ENCODE measurements at regions not wholly inside any gene's neighbourhood (a gene's known extent, or its start where the extent isn't known, plus 50 kb on each side); places are given as distances from the start of the nearest gene placed in this dataset.

DNA sequence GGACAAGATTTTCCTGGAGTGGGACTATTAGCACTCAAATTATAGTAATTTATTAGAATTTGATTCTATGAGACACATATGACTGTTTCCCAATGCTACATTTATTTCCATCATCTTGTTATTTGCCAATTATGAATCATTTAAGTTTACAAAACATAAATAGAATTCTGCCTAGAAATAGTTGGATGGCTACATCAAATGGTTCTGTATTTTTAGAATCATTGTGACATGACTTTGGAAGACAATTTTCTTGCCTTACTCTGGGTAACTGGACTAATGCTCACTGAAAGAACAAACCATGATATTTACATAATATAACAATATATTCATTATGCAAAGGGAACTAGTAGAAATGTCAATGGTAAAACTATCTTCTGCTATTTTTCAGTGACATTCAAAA is 173.5 kb downstream of the ZIC1 start:
- H3K4me3 ChIP-seq, result no peak overlapping the region
- no peaks in the 10 kb centered on the region for H3K9me3 ChIP-seq
- H3K4me1 ChIP-seq, result no peaks in the 10 kb centered on the region
- TF ChIP-seq CTCF (IDR thresholded peaks at IDR 0.05), result no peak
- no peaks in the 10 kb centered on the region for H3K27me3 ChIP-seq
- intact Hi-C loops (cut with DNase I), result no loop called here
- no peak overlapping the region for H3K27ac ChIP-seq
- no peak for DNase-seq (ENCODE audit: low spot score in 2 of 2)
- H3K36me3 ChIP-seq, result no peaks in the 10 kb centered on the region

DNA sequence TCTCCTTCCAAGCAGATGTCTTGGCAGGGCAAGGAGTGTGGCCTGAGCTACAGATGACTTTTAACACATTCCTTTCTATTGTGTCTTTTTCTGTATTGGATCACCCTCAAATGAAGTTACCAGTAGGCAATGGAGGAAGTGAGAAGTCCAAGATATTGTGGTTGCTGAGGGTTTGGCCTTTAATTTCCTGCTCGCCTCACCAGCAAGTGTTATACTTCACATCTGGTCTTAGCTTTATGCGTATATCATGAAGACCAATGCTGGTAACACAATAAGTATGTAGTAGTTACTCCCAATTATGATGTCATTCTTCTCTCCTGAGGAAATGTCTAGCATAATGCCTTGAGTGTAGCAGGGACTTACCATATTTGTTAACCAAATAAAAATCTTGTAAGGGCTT is 179.9 kb downstream of the ZIC1 start:
- Histone ChIP-seq H3K36me3 (no peaks in the 10 kb centered on the region), H3K9me3 (no peaks in the 10 kb centered on the region), H3K27ac (no peak overlapping the region), H3K4me1 (no peaks in the 10 kb centered on the region), H3K27me3 (no peaks in the 10 kb centered on the region), H3K4me3 (no peak overlapping the region)
- TF ChIP-seq CTCF (IDR thresholded peaks at IDR 0.05), result no peak
- intact Hi-C loops (cut with DNase I), result no loop called here
- DNase-seq (ENCODE audit: low spot score in 2 of 2), result no peak

GRCh38 chr3:147604136-147604535 is 195.0 kb downstream of the ZIC1 start:
- Histone ChIP-seq H3K4me1 (no peaks in the 10 kb centered on the region), H3K9me3 (peaks cover 0 to 2% of the 10 kb centered on the region in 2 donors), H3K27me3 (no peaks in the 10 kb centered on the region), H3K4me3 (no peak overlapping the region), H3K27ac (no peak overlapping the region), H3K36me3 (no peaks in the 10 kb centered on the region)
- TF ChIP-seq CTCF (IDR thresholded peaks at IDR 0.05), result no peak
- intact Hi-C loops (cut with DNase I), result no loop called here
- DNase-seq (ENCODE audit: low spot score in 2 of 2), result no peak

- Histone ChIP-seq H3K4me3 (no peak overlapping the region), H3K9me3 (no peaks in the 10 kb centered on the region), H3K27me3 (no peaks in the 10 kb centered on the region), H3K27ac (no peak overlapping the region), H3K36me3 (no peaks in the 10 kb centered on the region), H3K4me1 (no peaks in the 10 kb centered on the region)
- no peak for TF ChIP-seq CTCF (IDR thresholded peaks at IDR 0.05)
- intact Hi-C loops (cut with DNase I), result loop anchor here (10.0 kb wide), 1 partner anchor 229 kb away; no protein-coding TSS in a partner anchor
- DNase-seq (ENCODE audit: low spot score in 2 of 2), result no peak
These were observed 204.6 kb downstream of the ZIC1 start for GRCh38 chr3:147613725-147614124.

- H3K4me3 ChIP-seq, result no peak overlapping the region
- H3K9me3 ChIP-seq, result no peaks in the 10 kb centered on the region
- no peaks in the 10 kb centered on the region for H3K27me3 ChIP-seq
- intact Hi-C loops (cut with DNase I), result loop anchor here (10.0 kb wide), 1 partner anchor 229 kb away; no protein-coding TSS in a partner anchor
- H3K27ac ChIP-seq, result no peak overlapping the region
- H3K4me1 ChIP-seq, result no peaks in the 10 kb centered on the region
- DNase-seq (ENCODE audit: low spot score in 2 of 2), result no peak
- TF ChIP-seq CTCF (IDR thresholded peaks at IDR 0.05), result no peak
- H3K36me3 ChIP-seq, result no peaks in the 10 kb centered on the region
These were observed 205.0 kb downstream of the ZIC1 start for GRCh38 chr3:147614210-147614609.

DNA sequence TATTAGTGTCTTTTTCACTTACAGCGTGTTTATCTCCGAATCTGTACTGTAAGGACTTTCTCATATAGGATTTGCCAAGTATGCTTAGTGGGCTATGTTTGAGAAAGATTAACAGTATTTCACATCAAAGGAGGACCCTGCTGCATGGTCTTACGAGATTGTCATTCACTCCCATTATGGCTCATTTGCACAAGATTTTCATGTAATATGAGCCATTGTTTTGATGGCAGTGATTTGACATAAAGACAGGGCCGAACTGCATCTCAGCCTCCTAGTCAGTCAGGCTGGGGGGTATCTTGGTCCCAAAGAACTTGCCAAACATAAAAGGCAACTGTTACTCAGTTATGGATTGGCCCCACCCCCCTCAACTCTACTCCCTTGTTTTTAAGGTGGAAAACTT is 205.9 kb downstream of the ZIC1 start:
- Histone ChIP-seq H3K4me3 (no peak overlapping the region), H3K9me3 (no peaks in the 10 kb centered on the region), H3K36me3 (no peaks in the 10 kb centered on the region), H3K27ac (no peak overlapping the region), H3K27me3 (no peaks in the 10 kb centered on the region), H3K4me1 (no peaks in the 10 kb centered on the region)
- intact Hi-C loops (cut with DNase I), result loop anchor here (10.0 kb wide), 1 partner anchor 230 kb away; no protein-coding TSS in a partner anchor
- no peak for DNase-seq (ENCODE audit: low spot score in 2 of 2)
- TF ChIP-seq CTCF (IDR thresholded peaks at IDR 0.05), result no peak

All from ascending aorta (tissue), 2 donors.